ENCODE measurements at regions not wholly inside any gene's neighbourhood (a gene's known extent, or its start where the extent isn't known, plus 50 kb on each side); places are given as distances from the start of the nearest gene placed in this dataset.
"Not testable (repeated sequence)": the region's sequence is repeated elsewhere in the genome, so short reads cannot be mapped to it uniquely, and the experiment has no call there.

DNA sequence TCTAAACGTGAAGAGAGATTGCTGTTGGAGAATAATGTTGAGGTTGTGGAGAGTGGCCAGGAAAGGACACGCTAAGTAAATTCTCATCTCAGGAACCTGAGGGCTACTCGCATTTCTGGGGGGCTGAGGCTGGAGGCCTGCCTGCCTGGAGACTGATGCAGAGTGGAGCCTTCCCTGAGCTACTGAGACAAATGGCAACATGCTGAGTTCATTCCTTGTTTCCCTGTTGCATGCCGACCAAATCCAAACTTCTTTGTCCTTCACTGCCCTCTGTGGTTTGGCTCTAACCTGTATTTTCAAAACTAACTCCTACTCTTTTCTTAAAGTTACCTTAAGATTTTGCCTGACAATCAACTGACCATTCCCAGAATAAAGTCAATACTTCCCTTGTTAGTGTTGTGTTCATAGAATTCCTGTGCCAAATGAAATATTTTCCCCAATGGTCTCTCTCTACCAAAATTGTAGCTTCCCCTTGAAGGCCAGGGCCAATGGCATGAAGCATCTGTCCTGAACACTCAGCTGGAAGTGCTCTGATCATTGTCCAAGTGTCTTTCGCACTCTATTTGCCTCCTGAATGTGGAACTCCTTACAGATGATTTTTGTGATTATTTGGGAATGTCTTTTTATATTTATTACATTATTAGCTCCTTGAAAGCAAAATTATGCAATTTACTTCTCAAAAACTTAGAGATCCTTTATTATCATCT is 1085.6 kb downstream of the SOCS6 start:
- H3K4me3 ChIP-seq, result no peak overlapping the region
- H3K27ac ChIP-seq, result no peak overlapping the region
- no peaks in the 10 kb centered on the region for H3K9me3 ChIP-seq
- no peaks in the 10 kb centered on the region for H3K4me1 ChIP-seq
- H3K27me3 ChIP-seq, result no peaks in the 10 kb centered on the region
- H3K36me3 ChIP-seq, result no peaks in the 10 kb centered on the region
- no peak for DNase-seq (ENCODE audit: low spot score in 2 of 2)
- TF ChIP-seq, protein P1, sequence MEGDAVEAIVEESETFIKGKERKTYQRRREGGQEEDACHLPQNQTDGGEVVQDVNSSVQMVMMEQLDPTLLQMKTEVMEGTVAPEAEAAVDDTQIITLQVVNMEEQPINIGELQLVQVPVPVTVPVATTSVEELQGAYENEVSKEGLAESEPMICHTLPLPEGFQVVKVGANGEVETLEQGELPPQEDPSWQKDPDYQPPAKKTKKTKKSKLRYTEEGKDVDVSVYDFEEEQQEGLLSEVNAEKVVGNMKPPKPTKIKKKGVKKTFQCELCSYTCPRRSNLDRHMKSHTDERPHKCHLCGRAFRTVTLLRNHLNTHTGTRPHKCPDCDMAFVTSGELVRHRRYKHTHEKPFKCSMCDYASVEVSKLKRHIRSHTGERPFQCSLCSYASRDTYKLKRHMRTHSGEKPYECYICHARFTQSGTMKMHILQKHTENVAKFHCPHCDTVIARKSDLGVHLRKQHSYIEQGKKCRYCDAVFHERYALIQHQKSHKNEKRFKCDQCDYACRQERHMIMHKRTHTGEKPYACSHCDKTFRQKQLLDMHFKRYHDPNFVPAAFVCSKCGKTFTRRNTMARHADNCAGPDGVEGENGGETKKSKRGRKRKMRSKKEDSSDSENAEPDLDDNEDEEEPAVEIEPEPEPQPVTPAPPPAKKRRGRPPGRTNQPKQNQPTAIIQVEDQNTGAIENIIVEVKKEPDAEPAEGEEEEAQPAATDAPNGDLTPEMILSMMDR (IDR thresholded peaks at IDR 0.05), result no peak
- TF ChIP-seq EP300 (IDR thresholded peaks at IDR 0.05) (no peak), POLR2AphosphoS5 (IDR thresholded peaks at IDR 0.05) (no peak), POLR2A (IDR thresholded peaks at IDR 0.05) (no peak)
- 66% methylated on average over 5 of the region's 5 CpGs for WGBS

DNA sequence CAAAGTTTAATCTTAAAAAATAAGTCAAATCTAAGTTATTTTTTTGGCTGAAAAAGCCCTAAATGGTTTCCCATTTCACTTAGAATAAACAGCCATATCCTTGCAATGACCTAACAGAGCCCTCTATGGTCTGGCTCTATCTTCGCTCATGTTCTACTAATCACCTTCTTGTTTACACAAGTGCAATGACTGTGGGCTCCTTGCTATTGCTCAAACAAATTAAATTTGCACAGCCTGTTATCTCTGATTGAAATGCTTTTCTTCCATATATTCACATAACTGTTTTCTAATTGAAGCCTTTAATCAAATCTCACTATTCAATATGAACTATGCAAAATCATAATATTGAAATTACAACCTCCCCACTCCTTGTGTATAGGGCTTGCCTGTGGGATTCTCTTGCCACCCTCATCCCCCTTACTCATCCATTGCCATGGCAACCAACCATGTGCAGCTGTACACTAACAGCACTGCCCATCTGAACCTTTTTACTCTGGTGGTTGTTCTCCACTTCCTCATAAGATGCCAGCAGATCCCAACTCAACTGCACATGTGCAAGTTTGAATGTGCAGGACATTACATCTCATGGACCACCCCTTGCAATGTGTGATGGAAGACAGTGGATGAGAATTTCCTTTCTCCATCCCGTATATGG is 1083.2 kb downstream of the SOCS6 start:
- Histone ChIP-seq H3K9me3 (peaks cover 7% of the 10 kb centered on the region), H3K27ac (no peak overlapping the region), H3K4me1 (no peaks in the 10 kb centered on the region), H3K27me3 (no peaks in the 10 kb centered on the region), H3K36me3 (no peaks in the 10 kb centered on the region), H3K4me3 (no peak overlapping the region)
- DNase-seq (ENCODE audit: low spot score in 2 of 2), result no peak
- 84% methylated on average over 2 of the region's 2 CpGs for WGBS
- TF ChIP-seq, protein P1 (IDR thresholded peaks at IDR 0.05), result no peak
- TF ChIP-seq POLR2AphosphoS5 (IDR thresholded peaks at IDR 0.05) (no peak), POLR2A (IDR thresholded peaks at IDR 0.05) (no peak), EP300 (IDR thresholded peaks at IDR 0.05) (no peak)

DNA sequence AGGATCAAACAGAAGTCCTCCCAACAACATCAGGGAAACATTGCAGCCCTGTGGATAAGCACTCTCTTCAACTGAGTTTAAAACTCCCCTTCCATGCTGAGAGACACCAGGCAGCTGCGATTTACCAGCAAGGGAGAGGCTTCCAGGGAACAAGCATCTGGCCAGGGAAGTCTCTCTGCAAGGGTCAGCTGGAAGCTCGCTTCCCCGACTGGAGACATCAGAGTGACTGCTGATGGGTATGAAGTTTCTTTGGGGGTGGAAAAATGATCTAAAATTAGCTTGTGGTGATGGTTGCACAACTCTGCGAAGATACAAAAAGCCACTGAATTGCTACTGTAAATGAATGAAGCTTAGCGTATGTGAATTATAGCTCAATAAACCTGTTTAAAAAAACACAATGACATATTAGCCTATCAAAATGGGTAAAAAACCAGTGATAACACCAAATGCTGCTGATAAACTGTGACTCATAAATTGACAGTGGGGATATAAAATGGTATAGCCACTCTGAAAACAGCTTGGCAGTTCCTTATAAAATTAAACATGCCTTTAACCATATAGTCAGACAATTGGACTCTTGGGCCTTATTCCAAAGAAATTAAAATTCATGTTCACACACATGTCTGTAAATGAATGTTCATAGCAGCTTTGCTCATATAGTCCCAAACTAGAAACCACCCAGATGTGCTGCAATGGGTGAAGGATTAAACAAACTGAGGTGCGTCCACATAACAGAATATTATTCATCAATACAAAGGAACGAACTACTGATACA is 1082.0 kb downstream of the SOCS6 start:
- no peak for TF ChIP-seq POLR2AphosphoS5 (IDR thresholded peaks at IDR 0.05)
- TF ChIP-seq EP300 (IDR thresholded peaks at IDR 0.05), result no peak
- TF ChIP-seq, protein P1 (IDR thresholded peaks at IDR 0.05), result no peak
- no peak for TF ChIP-seq POLR2A (IDR thresholded peaks at IDR 0.05)
- no peak overlapping the region for H3K27ac ChIP-seq
- no peak for DNase-seq (ENCODE audit: low spot score in 2 of 2)
- H3K4me3 ChIP-seq, result no peak overlapping the region
- WGBS, result 67% methylated on average over 7 of the region's 7 CpGs
- no peaks in the 10 kb centered on the region for H3K4me1 ChIP-seq
- H3K36me3 ChIP-seq, result no peaks in the 10 kb centered on the region
- no peaks in the 10 kb centered on the region for H3K27me3 ChIP-seq
- H3K9me3 ChIP-seq, result peaks cover 17% of the 10 kb centered on the region

- Histone ChIP-seq H3K9me3 (peaks cover 17% of the 10 kb centered on the region), H3K27ac (no peak overlapping the region), H3K36me3 (no peaks in the 10 kb centered on the region), H3K4me1 (no peaks in the 10 kb centered on the region), H3K27me3 (no peaks in the 10 kb centered on the region), H3K4me3 (no peak overlapping the region)
- TF ChIP-seq EP300 (IDR thresholded peaks at IDR 0.05), result no peak
- no peak for TF ChIP-seq POLR2AphosphoS5 (IDR thresholded peaks at IDR 0.05)
- TF ChIP-seq POLR2A (IDR thresholded peaks at IDR 0.05), result no peak
- TF ChIP-seq, protein P1 (IDR thresholded peaks at IDR 0.05), result no peak
- WGBS, result 94% methylated on average over 2 of the region's 2 CpGs
- no peak for DNase-seq (ENCODE audit: low spot score in 2 of 2)
Measured at GRCh38 chr18:71370095-71370494, 1081.2 kb downstream of the SOCS6 start.

DNA sequence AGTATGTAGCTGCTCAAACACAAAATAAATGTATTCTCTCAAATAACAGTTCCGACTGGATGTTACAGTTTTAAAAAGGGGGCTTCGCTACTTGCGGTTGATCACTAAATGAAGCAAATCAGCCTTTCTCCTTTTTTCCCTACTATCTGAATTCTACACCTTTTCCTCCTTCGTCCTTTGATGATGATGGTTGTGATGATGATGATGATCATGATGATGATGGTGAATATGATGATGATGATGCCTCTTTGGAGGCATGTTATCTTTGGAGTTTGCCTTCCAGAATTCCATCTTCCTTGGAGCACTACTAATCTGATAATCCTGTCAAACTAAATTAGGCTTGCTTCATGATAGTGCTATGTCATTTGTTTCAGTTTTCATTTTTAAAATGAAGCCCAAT is 1073.3 kb downstream of the SOCS6 start:
- no peaks in the 10 kb centered on the region for H3K27me3 ChIP-seq

GRCh38 chr18:71355599-71355998 is 1066.8 kb downstream of the SOCS6 start:
- not testable (repeated sequence) for H3K9me3 ChIP-seq; H3K27me3 ChIP-seq; H3K27ac ChIP-seq; DNase-seq (ENCODE audit: low spot score in 2 of 2); H3K4me3 ChIP-seq; H3K4me1 ChIP-seq; H3K36me3 ChIP-seq
- 85% methylated on average over 3 of the region's 3 CpGs for WGBS

More for the DNA sequence above, 1073.3 kb downstream of the SOCS6 start:
- Histone ChIP-seq H3K27ac (no peak overlapping the region), H3K4me1 (no peaks in the 10 kb centered on the region), H3K36me3 (no peaks in the 10 kb centered on the region), H3K9me3 (peaks cover 11% of the 10 kb centered on the region), H3K4me3 (no peak overlapping the region)
- no peak for DNase-seq (ENCODE audit: low spot score in 2 of 2)
- TF ChIP-seq POLR2A (IDR thresholded peaks at IDR 0.05), result no peak
- WGBS, result 83% methylated on average over 4 of the region's 4 CpGs

Data from suprapubic skin (tissue), 4 donors.